Activated gamma-delta T cell (primary cell): ENCODE measurements at regions not wholly inside any gene's neighbourhood (a gene's known extent, or its start where the extent isn't known, plus 50 kb on each side); places are given as distances from the start of the nearest gene placed in this dataset.

Experiments
- DNase-seq: peaks from one replicate; lab custom pipeline; 2025; lab: John Stamatoyannopoulos, UW

- no peak for DNase-seq
Observed at GRCh38 chr4:26139310-26139924, 181.4 kb upstream of the RBPJ start.

GRCh38 chr4:26140150-26140898 lies 180.5 kb upstream of the RBPJ start:
- DNase-seq = no peak

GRCh38 chr4:26141051-26141721 lies 179.6 kb upstream of the RBPJ start:
- DNase-seq = no peak

GRCh38 chr4:26141911-26142638 lies 178.7 kb upstream of the RBPJ start:
- DNase-seq = no peak

- DNase-seq = no peak
Observed at GRCh38 chr4:26144526-26145155, 176.2 kb upstream of the RBPJ start.

GRCh38 chr4:26145212-26145611 lies 175.6 kb upstream of the RBPJ start:
- no peak for DNase-seq

GRCh38 chr4:26148927-26149326 lies 171.9 kb upstream of the RBPJ start:
- no peak for DNase-seq

GRCh38 chr4:26150948-26151347 lies 169.9 kb upstream of the RBPJ start:
- DNase-seq = no peak

- no peak for DNase-seq
Observed at GRCh38 chr4:26151615-26152014, 169.2 kb upstream of the RBPJ start.

GRCh38 chr4:26152056-26152455 lies 168.8 kb upstream of the RBPJ start:
- no peak for DNase-seq

GRCh38 chr4:26157541-26157940 lies 163.3 kb upstream of the RBPJ start:
- DNase-seq = no peak

- DNase-seq = no peak
Observed at GRCh38 chr4:26160591-26160990, 160.2 kb upstream of the RBPJ start.

GRCh38 chr4:26161030-26161824 lies 159.6 kb upstream of the RBPJ start:
- DNase-seq = no peak

GRCh38 chr4:26162101-26162500 lies 158.7 kb upstream of the RBPJ start:
- no peak for DNase-seq

GRCh38 chr4:26163425-26164362 lies 157.1 kb upstream of the RBPJ start:
- DNase-seq = no peak

GRCh38 chr4:26171501-26171900 lies 149.3 kb upstream of the RBPJ start:
- no peak for DNase-seq

GRCh38 chr4:26171941-26172340 lies 148.9 kb upstream of the RBPJ start:
- DNase-seq = no peak

GRCh38 chr4:26173619-26174018 lies 147.2 kb upstream of the RBPJ start:
- no peak for DNase-seq

- DNase-seq = no peak
Observed at GRCh38 chr4:26174027-26174426, 146.8 kb upstream of the RBPJ start.
